NT2/D1 (cell line): ENCODE measurements at regions not wholly inside any gene's neighbourhood (a gene's known extent, or its start where the extent isn't known, plus 50 kb on each side); places are given as distances from the start of the nearest gene placed in this dataset.

ENCODE experiments used
- SUZ12 ChIP-seq: IDR thresholded peaks from 2 replicates; pipeline ENCODE4 v1.6.1; 2011; ENCODE audit not compliant: insufficient read length, insufficient read depth; ENCODE audit errors: extremely low read depth
- YY1 ChIP-seq: IDR thresholded peaks from 2 replicates; pipeline ENCODE4 v1.6.1; 2011; ENCODE audit not compliant: insufficient read length, insufficient read depth
- ZNF274 ChIP-seq: IDR thresholded peaks from 2 replicates; pipeline ENCODE4 v1.6.1; 2011; ENCODE audit warnings: mild to moderate bottlenecking, low read depth, low read length

DNA sequence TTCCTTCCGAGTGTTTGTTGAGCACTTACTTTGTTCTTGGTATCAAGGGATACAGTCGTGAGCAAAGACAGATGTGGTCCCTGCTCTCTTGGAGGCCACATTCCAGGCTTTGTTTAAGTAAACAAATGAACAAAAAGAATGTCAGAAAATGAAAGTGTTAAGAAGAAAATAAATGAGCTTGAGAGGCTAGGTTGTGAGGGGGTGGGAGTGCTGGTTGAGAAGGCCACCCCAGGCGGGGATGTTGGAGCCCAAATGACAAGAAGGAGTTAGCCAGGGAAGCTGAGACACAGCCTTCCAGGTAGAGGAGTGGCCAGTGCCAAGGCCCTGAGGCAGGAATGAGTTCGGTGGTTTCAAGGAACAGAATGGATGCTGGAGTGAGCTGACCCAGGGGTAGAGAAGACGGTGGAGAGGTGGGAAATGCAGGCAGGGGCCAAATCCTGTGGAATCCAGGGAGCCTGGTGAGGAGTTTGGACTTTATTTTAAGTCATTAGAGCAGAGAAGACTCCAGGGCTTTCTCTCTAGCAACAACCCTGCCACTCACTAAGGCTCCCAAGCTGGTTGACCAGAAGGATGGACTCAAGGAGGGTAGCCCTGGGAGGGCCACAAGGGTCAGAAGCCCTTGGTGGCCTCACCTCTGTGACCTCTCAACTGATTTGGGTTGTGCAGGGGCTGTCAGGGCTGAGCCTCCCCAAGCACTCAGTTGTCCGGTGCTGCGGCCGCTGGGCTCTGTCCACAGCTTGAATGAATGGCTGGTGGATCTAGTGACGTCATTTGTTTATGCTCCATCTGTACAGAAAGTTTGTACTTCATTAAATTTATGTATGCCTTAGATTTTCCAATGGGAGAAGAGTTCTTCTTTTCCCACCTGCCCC, 66.0 kb upstream of the STX16 start:
- TF ChIP-seq YY1 = no peak
- no peak for TF ChIP-seq SUZ12
- no peak for TF ChIP-seq ZNF274
